OCI-LY3 (cell line): ENCODE measurements at regions not wholly inside any gene's neighbourhood (a gene's known extent, or its start where the extent isn't known, plus 50 kb on each side); places are given as distances from the start of the nearest gene placed in this dataset.
"Not testable (repeated sequence)": the region's sequence is repeated elsewhere in the genome, so short reads cannot be mapped to it uniquely, and the experiment has no call there.

Experiments
- CTCF ChIP-seq: fragments of 200-600, 300-600 bp; sonication (generic); IDR thresholded peaks from 2 replicates; pipeline ENCODE4 v1.5.1; 2014; ENCODE audit warnings: antibody characterized with exemption, low read length, low read depth
- EZH2phosphoT487 ChIP-seq: fragments of 200-600 bp; shearing (Covaris generic); IDR thresholded peaks from 2 replicates; pipeline ENCODE4 v1.6.1; 2018; ENCODE audit warnings: antibody characterized with exemption, mixed run types, low read depth

DNA sequence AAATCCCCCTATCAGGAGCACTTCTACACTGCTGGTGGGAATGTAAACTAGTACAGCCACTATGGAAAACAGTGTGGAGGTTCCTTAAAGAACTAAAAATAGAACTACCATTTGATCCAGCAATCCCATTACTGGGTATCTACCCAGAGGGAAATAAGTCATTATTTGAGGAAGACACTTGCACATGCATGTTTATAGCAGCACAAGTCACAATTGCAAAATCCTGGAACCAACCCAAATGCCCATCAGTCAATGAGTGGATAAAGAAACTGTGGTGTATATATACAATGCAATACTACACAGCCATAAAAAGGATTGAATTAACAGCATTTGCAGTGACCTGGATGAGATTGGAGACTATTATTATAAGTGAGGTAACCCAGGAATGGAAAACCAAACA, 111.7 kb upstream of the ID4 start:
- TF ChIP-seq CTCF, EZH2phosphoT487: not testable (repeated sequence)
